ENCODE measurements at regions not wholly inside any gene's neighbourhood (a gene's known extent, or its start where the extent isn't known, plus 50 kb on each side); places are given as distances from the start of the nearest gene placed in this dataset.

- TF ChIP-seq ZNF274 (IDR thresholded peaks at IDR 0.05; ENCODE audit: low read depth, low read length) (no peak), SUZ12 (IDR thresholded peaks at IDR 0.05; ENCODE audit: extremely low read depth, insufficient read depth, insufficient read length) (no peak), YY1 (IDR thresholded peaks at IDR 0.05; ENCODE audit: insufficient read depth, insufficient read length) (no peak)
These were observed 959.6 kb upstream of the NOVA1 start for GRCh38 chr14:27557445-27557844.
